ENCODE measurements at regions not wholly inside any gene's neighbourhood (a gene's known extent, or its start where the extent isn't known, plus 50 kb on each side); places are given as distances from the start of the nearest gene placed in this dataset.

GRCh38 chr2:17079262-17079661 is 413.6 kb upstream of the CYRIA start:
- no peak for DNase-seq

GRCh38 chr2:17076533-17076932 is 410.9 kb upstream of the CYRIA start:
- no peak for DNase-seq

GRCh38 chr2:17070711-17071110 is 405.1 kb upstream of the CYRIA start:
- DNase-seq, result no peak

GRCh38 chr2:17069564-17069963 is 403.9 kb upstream of the CYRIA start:
- no peak for DNase-seq

GRCh38 chr2:17068021-17068420 is 402.4 kb upstream of the CYRIA start:
- DNase-seq, result no peak

- no peak for DNase-seq
Measured at GRCh38 chr2:17065536-17065935, 399.9 kb upstream of the CYRIA start.

GRCh38 chr2:17061028-17061427 is 395.4 kb upstream of the CYRIA start:
- no peak for DNase-seq

GRCh38 chr2:17059458-17059857 is 393.8 kb upstream of the CYRIA start:
- DNase-seq, result no peak

- no peak for DNase-seq
Measured at GRCh38 chr2:17058772-17059402, 393.3 kb upstream of the CYRIA start.

- no peak for DNase-seq
Measured at GRCh38 chr2:17057109-17058017, 391.7 kb upstream of the CYRIA start.

- DNase-seq, result no peak
Measured at GRCh38 chr2:17056236-17056635, 390.6 kb upstream of the CYRIA start.

GRCh38 chr2:17052001-17052400 is 386.4 kb upstream of the CYRIA start:
- DNase-seq, result no peak

- no peak for DNase-seq
Measured at GRCh38 chr2:17051538-17051937, 385.9 kb upstream of the CYRIA start.

GRCh38 chr2:17043173-17043572 is 377.5 kb upstream of the CYRIA start:
- DNase-seq, result no peak

GRCh38 chr2:17036361-17036760 is 370.7 kb upstream of the CYRIA start:
- no peak for DNase-seq

GRCh38 chr2:17035010-17035409 is 369.4 kb upstream of the CYRIA start:
- no peak for DNase-seq

GRCh38 chr2:17030047-17030446 is 364.4 kb upstream of the CYRIA start:
- DNase-seq, result no peak

- no peak for DNase-seq
Measured at GRCh38 chr2:17012297-17012696, 346.7 kb upstream of the CYRIA start.

GRCh38 chr2:17010104-17010503 is 344.5 kb upstream of the CYRIA start:
- DNase-seq, result no peak

- DNase-seq, result no peak
Measured at GRCh38 chr2:17000184-17000482, 334.5 kb upstream of the CYRIA start.

GRCh38 chr2:16999347-17000183 is 333.9 kb upstream of the CYRIA start:
- DNase-seq, result no peak

GRCh38 chr2:16978301-16978700 is 312.7 kb upstream of the CYRIA start:
- no peak for DNase-seq
